Colonic mucosa (tissue), 4 donors: ENCODE measurements at regions not wholly inside any gene's neighbourhood (a gene's known extent, or its start where the extent isn't known, plus 50 kb on each side); places are given as distances from the start of the nearest gene placed in this dataset.

Experiments used
- DNase-seq: peaks from one replicate; pipeline ENCODE4 v3.0.0-alpha.2; 2020
- H3K27ac ChIP-seq: fragments of 200-600 bp; one replicate; pipeline ENCODE4 v1.8.0; 2021
- H3K27me3 ChIP-seq: fragments of 200-600 bp; one replicate; pipeline ENCODE4 v1.8.0; 2021
- H3K36me3 ChIP-seq: fragments of 200-600 bp; one replicate; pipeline ENCODE4 v1.8.0; 2021
- H3K4me1 ChIP-seq: fragments of 200-600 bp; one replicate; pipeline ENCODE4 v1.8.0; 2021; ENCODE audit warnings: mild to moderate bottlenecking
- H3K4me3 ChIP-seq: fragments of 200-600 bp; one replicate; pipeline ENCODE4 v1.8.0; 2021
- H3K9ac ChIP-seq, 2 donors: one replicate each; pipeline ENCODE4 v1.7.0; 2013; ENCODE audit warnings: control low read depth in 2 of 2, low read depth in 2 of 2, low read length in 2 of 2
- H3K9me3 ChIP-seq: fragments of 200-600 bp; one replicate; pipeline ENCODE4 v1.8.0; 2021
- CTCF ChIP-seq: fragments of 200-600 bp; IDR thresholded peaks from one replicate; pipeline ENCODE4 v1.8.0; 2022; ENCODE audit warnings: antibody characterized with exemption, mild to moderate bottlenecking
- intact Hi-C: fragments of 100-400 bp; cut with DNase I; formaldehyde crosslinking; loops from one replicate; pipeline ENCODE4 v1.14.1; 2022
- donor health status: healthy.
- donor health status: DM: no; HTN: no; CAD: no.
- donor health status: DM: no; HTN: no; CAD: no.

- intact Hi-C loops, result no loop called here
- Histone ChIP-seq H3K27ac (no peak overlapping the region), H3K9me3 (no peaks in the 10 kb centered on the region), H3K27me3 (no peaks in the 10 kb centered on the region), H3K4me1 (no peaks in the 10 kb centered on the region), H3K9ac (no peak overlapping the region), H3K4me3 (no peak overlapping the region), H3K36me3 (no peaks in the 10 kb centered on the region)
- no peak for TF ChIP-seq CTCF
- no peak for DNase-seq
Observed at GRCh38 chr18:24818441-24818840, 358.0 kb downstream of the HRH4 start.

- intact Hi-C loops, result no loop called here
- Histone ChIP-seq H3K27me3 (no peaks in the 10 kb centered on the region), H3K4me3 (no peak overlapping the region), H3K4me1 (no peaks in the 10 kb centered on the region), H3K9ac (no peak overlapping the region), H3K9me3 (no peaks in the 10 kb centered on the region), H3K36me3 (no peaks in the 10 kb centered on the region), H3K27ac (no peak overlapping the region)
- TF ChIP-seq CTCF, result no peak
- no peak for DNase-seq
Observed at GRCh38 chr18:24819141-24819890, 358.9 kb downstream of the HRH4 start.

GRCh38 chr18:24825397-24825796, 365.0 kb downstream of the HRH4 start:
- Histone ChIP-seq H3K4me1 (no peaks in the 10 kb centered on the region), H3K9me3 (no peaks in the 10 kb centered on the region), H3K9ac (no peak overlapping the region), H3K36me3 (no peaks in the 10 kb centered on the region), H3K27ac (no peak overlapping the region), H3K4me3 (no peak overlapping the region), H3K27me3 (no peaks in the 10 kb centered on the region)
- DNase-seq, result no peak
- intact Hi-C loops, result no loop called here
- no peak for TF ChIP-seq CTCF

GRCh38 chr18:24826605-24827004, 366.2 kb downstream of the HRH4 start:
- no peak overlapping the region for H3K27ac ChIP-seq
- DNase-seq, result no peak
- no peak for TF ChIP-seq CTCF
- no peak overlapping the region for H3K9ac ChIP-seq
- H3K9me3 ChIP-seq, result no peaks in the 10 kb centered on the region
- no peaks in the 10 kb centered on the region for H3K36me3 ChIP-seq
- no peaks in the 10 kb centered on the region for H3K27me3 ChIP-seq
- no peak overlapping the region for H3K4me3 ChIP-seq
- intact Hi-C loops, result no loop called here
- no peaks in the 10 kb centered on the region for H3K4me1 ChIP-seq

GRCh38 chr18:24827501-24827900, 367.1 kb downstream of the HRH4 start:
- Histone ChIP-seq H3K4me1 (no peaks in the 10 kb centered on the region), H3K9ac (no peak overlapping the region), H3K9me3 (no peaks in the 10 kb centered on the region), H3K36me3 (no peaks in the 10 kb centered on the region), H3K27ac (no peak overlapping the region), H3K4me3 (no peak overlapping the region), H3K27me3 (no peaks in the 10 kb centered on the region)
- intact Hi-C loops, result no loop called here
- no peak for TF ChIP-seq CTCF
- DNase-seq, result no peak
